ENCODE measurements at regions not wholly inside any gene's neighbourhood (a gene's known extent, or its start where the extent isn't known, plus 50 kb on each side); places are given as distances from the start of the nearest gene placed in this dataset.

- TF ChIP-seq CTCF (IDR thresholded peaks at IDR 0.05; ENCODE audit: low read length) (no peak), EZH2 (optimal IDR thresholded peaks at IDR 0.05; ENCODE audit: low read depth, low read length) (no peak), EZH2phosphoT487 (IDR thresholded peaks at IDR 0.05; ENCODE audit: low read length) (no peak)
These were observed 711.5 kb downstream of the PCDH17 start for GRCh38 chr13:58343076-58343475.
